Chondrocyte (in vitro differentiated cells): ENCODE measurements at regions not wholly inside any gene's neighbourhood (a gene's known extent, or its start where the extent isn't known, plus 50 kb on each side); places are given as distances from the start of the nearest gene placed in this dataset.

ENCODE experiments used
- DNase-seq: peaks from one replicate; pipeline ENCODE4 v3.0.0; 2021; ENCODE audit warnings: mixed read lengths, low spot score
- H3K27ac Mint-ChIP-seq: one replicate; pipeline ENCODE4 v1.8.0; 2021; ENCODE audit warnings: mild to moderate bottlenecking, moderate library complexity, mixed read lengths; ENCODE audit not compliant: unreplicated experiment
- H3K27me3 Mint-ChIP-seq: 2 replicates; pipeline ENCODE4 v1.8.0; 2021; ENCODE audit warnings: low read depth, mixed read lengths
- H3K36me3 Mint-ChIP-seq: 2 replicates; pipeline ENCODE4 v1.8.0; 2021; ENCODE audit warnings: low read depth, mixed read lengths
- H3K4me1 Mint-ChIP-seq: 2 replicates; pipeline ENCODE4 v1.8.0; 2021; ENCODE audit warnings: low read depth, mild to moderate bottlenecking, mixed read lengths
- H3K4me3 Mint-ChIP-seq: one replicate; pipeline ENCODE4 v1.8.0; 2021; ENCODE audit warnings: mild to moderate bottlenecking, moderate library complexity, mixed read lengths; ENCODE audit not compliant: unreplicated experiment
- H3K9me3 Mint-ChIP-seq: 2 replicates; pipeline ENCODE4 v1.8.0; 2021; ENCODE audit warnings: low read depth, mixed read lengths
- TF ChIP-seq, protein P1 (sequence below): fragments of 200-600 bp; sonication (generic); IDR thresholded peaks from 2 replicates; pipeline ENCODE4 v1.5.0; 2021; ENCODE audit warnings: antibody characterized with exemption, mild to moderate bottlenecking, moderate library complexity

DNA sequence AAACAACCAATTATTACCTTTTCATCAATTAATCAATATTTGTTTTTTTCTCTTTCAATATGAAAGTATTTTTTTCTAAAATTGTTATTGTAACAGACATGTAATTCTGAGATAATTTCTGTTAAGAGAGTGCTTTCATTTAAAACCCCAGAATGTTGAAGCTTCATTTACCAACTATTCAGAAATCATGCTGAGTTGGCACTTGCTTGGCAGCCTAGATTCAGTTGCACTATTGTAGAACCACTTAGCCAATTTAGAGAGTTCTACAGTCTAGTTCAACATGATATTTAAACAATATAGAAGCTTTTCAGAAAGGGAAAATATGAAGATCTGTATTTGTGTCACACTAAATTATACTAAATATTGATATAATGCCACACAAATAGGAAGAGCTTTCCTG lies 56.1 kb upstream of the NKAIN2 start:
- no peak overlapping the region for H3K27ac Mint-ChIP-seq
- DNase-seq, result no peak
- peaks cover 11% of the 10 kb centered on the region for H3K4me1 Mint-ChIP-seq
- peaks cover under 1% of the 10 kb centered on the region for H3K9me3 Mint-ChIP-seq
- H3K27me3 Mint-ChIP-seq, result no peaks in the 10 kb centered on the region
- TF ChIP-seq, protein P1, sequence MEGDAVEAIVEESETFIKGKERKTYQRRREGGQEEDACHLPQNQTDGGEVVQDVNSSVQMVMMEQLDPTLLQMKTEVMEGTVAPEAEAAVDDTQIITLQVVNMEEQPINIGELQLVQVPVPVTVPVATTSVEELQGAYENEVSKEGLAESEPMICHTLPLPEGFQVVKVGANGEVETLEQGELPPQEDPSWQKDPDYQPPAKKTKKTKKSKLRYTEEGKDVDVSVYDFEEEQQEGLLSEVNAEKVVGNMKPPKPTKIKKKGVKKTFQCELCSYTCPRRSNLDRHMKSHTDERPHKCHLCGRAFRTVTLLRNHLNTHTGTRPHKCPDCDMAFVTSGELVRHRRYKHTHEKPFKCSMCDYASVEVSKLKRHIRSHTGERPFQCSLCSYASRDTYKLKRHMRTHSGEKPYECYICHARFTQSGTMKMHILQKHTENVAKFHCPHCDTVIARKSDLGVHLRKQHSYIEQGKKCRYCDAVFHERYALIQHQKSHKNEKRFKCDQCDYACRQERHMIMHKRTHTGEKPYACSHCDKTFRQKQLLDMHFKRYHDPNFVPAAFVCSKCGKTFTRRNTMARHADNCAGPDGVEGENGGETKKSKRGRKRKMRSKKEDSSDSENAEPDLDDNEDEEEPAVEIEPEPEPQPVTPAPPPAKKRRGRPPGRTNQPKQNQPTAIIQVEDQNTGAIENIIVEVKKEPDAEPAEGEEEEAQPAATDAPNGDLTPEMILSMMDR, result no peak
- no peaks in the 10 kb centered on the region for H3K36me3 Mint-ChIP-seq
- no peak overlapping the region for H3K4me3 Mint-ChIP-seq

DNA sequence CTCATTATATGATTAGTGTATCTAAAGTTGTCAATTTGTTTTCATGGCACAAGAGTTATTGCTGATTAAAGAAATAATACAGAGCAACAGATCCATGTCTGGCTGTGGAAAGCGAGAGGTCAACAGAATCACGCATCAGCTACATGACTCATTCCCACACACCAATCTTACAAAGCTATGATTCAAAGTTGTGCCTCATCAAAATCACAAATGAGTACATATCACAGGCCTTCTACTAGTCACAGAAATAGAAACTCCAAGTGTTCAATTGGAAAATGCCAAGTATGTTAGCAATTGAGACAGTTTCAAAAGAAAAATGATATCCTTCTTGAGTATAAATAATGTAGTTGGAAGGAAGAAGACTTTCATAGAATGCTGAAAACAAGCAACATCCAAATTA lies 57.8 kb upstream of the NKAIN2 start:
- Mint-ChIP-seq H3K4me1 (peaks cover 11% of the 10 kb centered on the region), H3K27me3 (no peaks in the 10 kb centered on the region), H3K36me3 (no peaks in the 10 kb centered on the region), H3K27ac (no peak overlapping the region), H3K9me3 (no peaks in the 10 kb centered on the region), H3K4me3 (no peak overlapping the region)
- TF ChIP-seq, protein P1, result no peak
- no peak for DNase-seq

DNA sequence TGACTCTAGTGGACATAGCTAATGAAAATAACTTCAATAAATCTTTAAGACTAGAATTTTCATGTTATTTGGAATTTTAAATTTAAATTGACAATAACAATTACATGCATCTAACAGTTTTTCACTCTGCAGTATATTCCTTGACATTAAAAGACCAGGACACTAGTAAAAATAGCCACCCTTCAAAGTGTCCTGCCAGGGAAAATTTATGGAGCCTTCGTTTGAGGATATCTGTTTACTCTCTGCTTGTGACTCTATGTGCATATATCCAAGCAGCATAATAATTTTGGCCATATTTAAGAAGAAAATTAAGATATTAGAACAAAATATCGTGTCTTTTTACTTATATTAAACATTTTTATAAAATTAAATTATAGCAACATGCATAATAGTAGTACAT lies 58.8 kb upstream of the NKAIN2 start:
- peaks cover 11% of the 10 kb centered on the region for H3K4me1 Mint-ChIP-seq
- H3K27ac Mint-ChIP-seq, result no peak overlapping the region
- H3K9me3 Mint-ChIP-seq, result no peaks in the 10 kb centered on the region
- no peaks in the 10 kb centered on the region for H3K27me3 Mint-ChIP-seq
- no peak for DNase-seq
- H3K36me3 Mint-ChIP-seq, result no peaks in the 10 kb centered on the region
- TF ChIP-seq, protein P1, result no peak
- H3K4me3 Mint-ChIP-seq, result no peak overlapping the region

DNA sequence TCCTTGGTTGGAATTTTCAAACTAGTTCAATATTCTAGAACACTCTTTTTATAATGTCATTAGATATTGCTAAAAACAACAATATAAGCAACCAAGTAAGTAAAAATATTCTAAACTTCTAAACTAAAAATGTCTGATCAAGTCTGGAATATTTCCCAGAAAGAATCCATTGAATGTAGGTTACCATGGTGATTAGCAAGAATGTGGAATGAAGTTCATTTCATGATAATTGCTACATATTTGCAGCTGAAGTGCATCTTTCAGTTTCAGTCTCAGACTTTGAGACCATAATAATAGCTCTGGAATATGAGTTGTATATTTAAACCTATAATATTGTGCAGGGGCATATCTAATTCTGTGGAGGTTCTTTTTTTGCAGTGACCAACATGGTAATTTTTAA lies 61.0 kb upstream of the NKAIN2 start:
- no peaks in the 10 kb centered on the region for H3K9me3 Mint-ChIP-seq
- no peak overlapping the region for H3K4me3 Mint-ChIP-seq
- no peak overlapping the region for H3K27ac Mint-ChIP-seq
- TF ChIP-seq, protein P1, result no peak
- DNase-seq, result no peak
- H3K27me3 Mint-ChIP-seq, result no peaks in the 10 kb centered on the region
- peaks cover 11% of the 10 kb centered on the region for H3K4me1 Mint-ChIP-seq
- H3K36me3 Mint-ChIP-seq, result no peaks in the 10 kb centered on the region

DNA sequence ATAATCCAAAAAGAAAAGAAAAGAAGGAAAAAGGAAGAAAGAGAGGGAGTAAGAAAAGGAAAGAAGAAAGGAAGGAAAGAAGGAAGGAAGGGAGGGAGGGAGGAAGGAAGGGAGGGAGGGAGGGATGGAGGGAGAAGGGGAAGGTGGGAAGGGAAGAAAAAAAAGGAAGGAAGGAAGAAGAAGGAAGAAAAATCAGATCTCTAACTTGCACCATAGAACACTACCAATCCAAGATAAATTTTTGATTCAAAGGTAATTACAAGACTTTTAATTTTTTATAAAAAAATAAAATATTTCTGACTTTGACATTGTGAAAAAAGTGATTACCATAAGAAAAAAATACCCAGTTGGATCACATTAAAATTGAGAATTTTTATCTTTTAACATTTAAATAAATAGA lies 70.5 kb upstream of the NKAIN2 start:
- H3K27me3 Mint-ChIP-seq, result peaks cover 3% of the 10 kb centered on the region
- TF ChIP-seq, protein P1, result no peak
- no peak overlapping the region for H3K27ac Mint-ChIP-seq
- no peak overlapping the region for H3K4me3 Mint-ChIP-seq
- H3K9me3 Mint-ChIP-seq, result no peaks in the 10 kb centered on the region
- no peaks in the 10 kb centered on the region for H3K4me1 Mint-ChIP-seq
- H3K36me3 Mint-ChIP-seq, result no peaks in the 10 kb centered on the region
- no peak for DNase-seq
